H9 (cell line): ENCODE measurements at regions not wholly inside any gene's neighbourhood (a gene's known extent, or its start where the extent isn't known, plus 50 kb on each side); places are given as distances from the start of the nearest gene placed in this dataset.

ENCODE experiments used
- DNase-seq: peaks from one replicate; pipeline ENCODE4 v3.0.0-alpha.2; 2017
- H2AFZ ChIP-seq: one replicate; pipeline ENCODE4 v1.6.1; 2013; ENCODE audit warnings: mild to moderate bottlenecking, low read length, control low read depth, moderate library complexity
- H2AK5ac ChIP-seq: 2 replicates; pipeline ENCODE4 v1.6.1; 2013; ENCODE audit warnings: low read length, control low read depth, mixed read lengths; ENCODE audit not compliant: insufficient read length
- H2BK120ac ChIP-seq: one replicate; pipeline ENCODE4 v1.6.1; 2013; ENCODE audit warnings: low read depth, mild to moderate bottlenecking, low read length, control low read depth, inconsistent platforms; ENCODE audit not compliant: poor library complexity, severe bottlenecking
- H2BK12ac ChIP-seq: 2 replicates; pipeline ENCODE4 v1.6.1; 2013; ENCODE audit warnings: low read length, control low read depth, mixed read lengths, low read depth; ENCODE audit not compliant: insufficient read length
- H2BK15ac ChIP-seq: 2 replicates; pipeline ENCODE4 v1.6.1; 2013; ENCODE audit warnings: low read depth, low read length, control low read depth
- H2BK20ac ChIP-seq: one replicate; pipeline ENCODE4 v1.6.1; 2013; ENCODE audit warnings: low read depth, mild to moderate bottlenecking, low read length, control low read depth, inconsistent platforms; ENCODE audit not compliant: poor library complexity, severe bottlenecking
- H2BK5ac ChIP-seq: 2 replicates; pipeline ENCODE4 v1.6.1; 2013; ENCODE audit warnings: low read length, control low read depth, mixed read lengths; ENCODE audit not compliant: insufficient read length
- H3K14ac ChIP-seq: 2 replicates; pipeline ENCODE4 v1.6.1; 2013; ENCODE audit warnings: low read length, control low read depth; ENCODE audit not compliant: insufficient read depth
- H3K18ac ChIP-seq: 2 replicates; pipeline ENCODE4 v1.6.1; 2013; ENCODE audit warnings: low read depth, mild to moderate bottlenecking, mixed read lengths, low read length, control low read depth; ENCODE audit not compliant: insufficient read length
- H3K23ac ChIP-seq: 2 replicates; pipeline ENCODE4 v1.6.1; 2013; ENCODE audit warnings: low read length, control low read depth, mixed read lengths, low read depth; ENCODE audit not compliant: insufficient read length
- H3K23me2 ChIP-seq: 2 replicates; pipeline ENCODE4 v1.6.1; 2013; ENCODE audit warnings: low read depth, mild to moderate bottlenecking, mixed read lengths, low read length, control low read depth; ENCODE audit not compliant: insufficient read length, poor library complexity, severe bottlenecking
- H3K27ac ChIP-seq: 2 replicates; pipeline ENCODE4 v1.5.1; 2013; ENCODE audit warnings: low read length, control low read depth, mixed read lengths, low read depth; ENCODE audit not compliant: insufficient read length
- H3K27me3 ChIP-seq: 2 replicates; pipeline ENCODE4 v1.6.1; 2013; ENCODE audit warnings: low read length, control low read depth, inconsistent platforms; ENCODE audit not compliant: insufficient read depth
- H3K4ac ChIP-seq: 2 replicates; pipeline ENCODE4 v1.6.1; 2013; ENCODE audit warnings: low read depth, mild to moderate bottlenecking, control low read depth, inconsistent platforms, low read length, moderate library complexity
- H3K4me1 ChIP-seq: 2 replicates; pipeline ENCODE4 v1.6.1; 2013; ENCODE audit warnings: low read length, control low read depth, inconsistent platforms; ENCODE audit not compliant: insufficient read depth
- H3K4me2 ChIP-seq: 2 replicates; pipeline ENCODE4 v1.6.1; 2013; ENCODE audit warnings: low read length, control low read depth, mixed read lengths; ENCODE audit not compliant: insufficient read length, insufficient read depth
- H3K56ac ChIP-seq: 2 replicates; pipeline ENCODE4 v1.6.1; 2013; ENCODE audit warnings: low read depth, mild to moderate bottlenecking, mixed read lengths, low read length, control low read depth; ENCODE audit not compliant: insufficient read length
- H3K79me1 ChIP-seq: 2 replicates; pipeline ENCODE4 v1.6.1; 2013; ENCODE audit warnings: low read depth, mild to moderate bottlenecking, moderate library complexity, low read length, control low read depth, inconsistent platforms; ENCODE audit not compliant: insufficient read depth, poor library complexity, severe bottlenecking
- H3K79me2 ChIP-seq: 2 replicates; pipeline ENCODE4 v1.6.1; 2013; ENCODE audit warnings: low read length, control low read depth, inconsistent platforms; ENCODE audit not compliant: insufficient read depth
- H3K9ac ChIP-seq: 2 replicates; pipeline ENCODE4 v1.6.1; 2013; ENCODE audit warnings: low read length, control low read depth, mixed read lengths; ENCODE audit not compliant: insufficient read length; ENCODE audit errors: extremely low read depth
- H3K9me3 ChIP-seq: one replicate; pipeline ENCODE4 v1.6.1; 2013; ENCODE audit warnings: low read depth, low read length, inconsistent platforms; ENCODE audit not compliant: control insufficient read depth
- H3T11ph ChIP-seq: one replicate; pipeline ENCODE4 v1.6.1; 2013; ENCODE audit warnings: mild to moderate bottlenecking, low read length, control low read depth, inconsistent platforms
- H4K20me1 ChIP-seq: one replicate; pipeline ENCODE4 v1.6.1; 2013; ENCODE audit not compliant: control insufficient read depth, insufficient read length, insufficient read depth
- H4K5ac ChIP-seq: 2 replicates; pipeline ENCODE4 v1.6.1; 2013; ENCODE audit warnings: low read depth, mild to moderate bottlenecking, mixed read lengths, low read length, control low read depth; ENCODE audit not compliant: insufficient read length
- H4K8ac ChIP-seq: replicated peaks from 2 replicates; pipeline ENCODE4 v1.6.1; 2013; ENCODE audit warnings: low read length, control low read depth, mixed read lengths, low read depth; ENCODE audit not compliant: insufficient read length
- H4K91ac ChIP-seq: 2 replicates; pipeline ENCODE4 v1.6.1; 2013; ENCODE audit warnings: low read depth, mild to moderate bottlenecking, moderate library complexity, mixed read lengths, low read length, control low read depth; ENCODE audit not compliant: insufficient read length
- H3K27ac Mint-ChIP-seq, 3 experiments: 2 replicates in 2 of 3; 3 replicates in 1 of 3; pipeline ENCODE4 v1.8.0; 2020 to 2021; ENCODE audit warnings: mixed read lengths in 3 of 3, mild to moderate bottlenecking in 1 of 3, moderate library complexity in 1 of 3
- H3K27me3 Mint-ChIP-seq: 2 replicates; pipeline ENCODE4 v1.8.0; 2021; ENCODE audit warnings: low read depth, mild to moderate bottlenecking, moderate library complexity, mixed read lengths
- H3K36me3 Mint-ChIP-seq, 3 experiments: 2 replicates in 2 of 3; 3 replicates in 1 of 3; pipeline ENCODE4 v1.8.0; 2020 to 2021; ENCODE audit warnings: low read depth in 3 of 3, mixed read lengths in 3 of 3; ENCODE audit not compliant: insufficient read depth in 1 of 3
- H3K4me1 Mint-ChIP-seq, 2 experiments: 2 replicates each; pipeline ENCODE4 v1.8.0; 2020; ENCODE audit warnings: mixed read lengths in 2 of 2
- H3K4me3 Mint-ChIP-seq, 2 experiments: 2 replicates in 1 of 2; 3 replicates in 1 of 2; pipeline ENCODE4 v1.8.0; 2020 to 2021; ENCODE audit warnings: mild to moderate bottlenecking in 2 of 2, mixed read lengths in 2 of 2, moderate library complexity in 1 of 2
- H3K9me3 Mint-ChIP-seq, 2 experiments: 2 replicates in 1 of 2; 3 replicates in 1 of 2; pipeline ENCODE4 v1.8.0; 2020; ENCODE audit warnings: mild to moderate bottlenecking in 2 of 2, mixed read lengths in 2 of 2, moderate library complexity in 1 of 2
- CTCF ChIP-seq: fragments of 200-600 bp; sonication (generic); conservative IDR thresholded peaks from 3 replicates; pipeline ENCODE4 v1.8.0; 2021; ENCODE audit warnings: antibody characterized with exemption, mild to moderate bottlenecking
- WGBS: extraction: QIAGEN DNeasy Blood & Tissue Kit; methylation state at CpG from one replicate; pipeline ENCODE4 v1.1.7; 2013; ENCODE audit warnings: missing lambda C conversion rate, low lambda C conversion rate, mixed read lengths; ENCODE audit not compliant: insufficient read length; ENCODE audit errors: extremely low coverage; 5-methylcytosine and 5-hydroxymethylcytosine counted together

- Histone ChIP-seq H2BK5ac (no peak overlapping the region), H3K27ac (no peak overlapping the region), H3K4me2 (no peak overlapping the region), H3K56ac (no peak overlapping the region), H2AFZ (no peak overlapping the region), H3K4me1 (peaks cover 2% of the 10 kb centered on the region; the same call in 1 of the 2 replicates), H3K27me3 (no peaks in the 10 kb centered on the region), H3K23me2 (no peaks in the 10 kb centered on the region), H4K20me1 (no peaks in the 10 kb centered on the region), H3K4ac (no peak overlapping the region), H4K8ac (no peak overlapping the region), H2AK5ac (no peak overlapping the region), H3K79me1 (no peaks in the 10 kb centered on the region), H3K23ac (no peak overlapping the region), H4K91ac (no peak overlapping the region), H2BK120ac (no peak overlapping the region), H3K9ac (no peak overlapping the region), H2BK12ac (no peak overlapping the region), H3K14ac (no peak overlapping the region; the same call in 1 of the 2 replicates), H3T11ph (no peak overlapping the region), H3K9me3 (no peaks in the 10 kb centered on the region), H2BK15ac (no peak overlapping the region), H4K5ac (no peak overlapping the region), H3K18ac (no peak overlapping the region), H3K79me2 (no peaks in the 10 kb centered on the region), H2BK20ac (no peak overlapping the region)
- Mint-ChIP-seq H3K27ac (peak overlapping the region in 1 of 3 experiments; percentile 34; a peak in 2 of 7 replicates), H3K27me3 (peaks cover 73% of the 10 kb centered on the region), H3K9me3 (no peaks in the 10 kb centered on the region), H3K36me3 (no peaks in the 10 kb centered on the region), H3K4me3 (no peak overlapping the region; a peak in 1 of 5 replicates), H3K4me1 (peaks cover 22 to 26% of the 10 kb centered on the region in 2 experiments)
- WGBS, result no CpG with 5 or more reads among the region's 16 CpGs
- no peak for TF ChIP-seq CTCF
- peak; percentile 72 for DNase-seq
Measured at GRCh38 chr6:938271-938905, 245.4 kb upstream of the EXOC2 start.
